Hematopoietic multipotent progenitor cell treated with erythropoietin and hydrocortisone succinate and interleukin-3 and kit ligand, for 17 days (in vitro differentiated cells): ENCODE measurements at regions not wholly inside any gene's neighbourhood (a gene's known extent, or its start where the extent isn't known, plus 50 kb on each side); places are given as distances from the start of the nearest gene placed in this dataset.
"Not testable (repeated sequence)": the region's sequence is repeated elsewhere in the genome, so short reads cannot be mapped to it uniquely, and the experiment has no call there.

ENCODE experiments used
- DNase-seq: peaks from one replicate; pipeline ENCODE4 v3.0.0-alpha.2; 2015; ENCODE audit warnings: low spot score

GRCh38 chr2:22984152-22984551 lies 400.8 kb upstream of the KLHL29 start:
- DNase-seq: not testable (repeated sequence)

- no peak for DNase-seq
Observed at GRCh38 chr2:22990246-22990645, 394.7 kb upstream of the KLHL29 start.

- DNase-seq: no peak
Observed at GRCh38 chr2:22991844-22992243, 393.1 kb upstream of the KLHL29 start.

- no peak for DNase-seq
Observed at GRCh38 chr2:22992441-22992840, 392.5 kb upstream of the KLHL29 start.

- DNase-seq: no peak
Observed at GRCh38 chr2:22993250-22993649, 391.7 kb upstream of the KLHL29 start.

GRCh38 chr2:22995576-22995975 lies 389.4 kb upstream of the KLHL29 start:
- DNase-seq: no peak

- DNase-seq: no peak
Observed at GRCh38 chr2:22996911-22997310, 388.1 kb upstream of the KLHL29 start.

- no peak for DNase-seq
Observed at GRCh38 chr2:22998359-22998758, 386.6 kb upstream of the KLHL29 start.

- no peak for DNase-seq
Observed at GRCh38 chr2:22999951-23000350, 385.0 kb upstream of the KLHL29 start.

- no peak for DNase-seq
Observed at GRCh38 chr2:23002234-23002633, 382.7 kb upstream of the KLHL29 start.

GRCh38 chr2:23005469-23005868 lies 379.5 kb upstream of the KLHL29 start:
- DNase-seq: no peak

GRCh38 chr2:23007631-23008235 lies 377.2 kb upstream of the KLHL29 start:
- DNase-seq: no peak

GRCh38 chr2:23008440-23008839 lies 376.5 kb upstream of the KLHL29 start:
- DNase-seq: no peak

GRCh38 chr2:23008951-23009350 lies 376.0 kb upstream of the KLHL29 start:
- no peak for DNase-seq

- DNase-seq: no peak
Observed at GRCh38 chr2:23009545-23010149, 375.3 kb upstream of the KLHL29 start.

- no peak for DNase-seq
Observed at GRCh38 chr2:23012499-23012898, 372.5 kb upstream of the KLHL29 start.

GRCh38 chr2:23015651-23016200 lies 369.3 kb upstream of the KLHL29 start:
- DNase-seq: no peak

- no peak for DNase-seq
Observed at GRCh38 chr2:23019476-23019875, 365.5 kb upstream of the KLHL29 start.

- DNase-seq: no peak
Observed at GRCh38 chr2:23020659-23021058, 364.3 kb upstream of the KLHL29 start.

GRCh38 chr2:23021311-23022120 lies 363.5 kb upstream of the KLHL29 start:
- DNase-seq: no peak

- DNase-seq: no peak
Observed at GRCh38 chr2:23023722-23024121, 361.3 kb upstream of the KLHL29 start.

- no peak for DNase-seq
Observed at GRCh38 chr2:23026671-23027070, 358.3 kb upstream of the KLHL29 start.

GRCh38 chr2:23027396-23027795 lies 357.6 kb upstream of the KLHL29 start:
- no peak for DNase-seq
